HG03097 (cell line): ENCODE measurements at regions not wholly inside any gene's neighbourhood (a gene's known extent, or its start where the extent isn't known, plus 50 kb on each side); places are given as distances from the start of the nearest gene placed in this dataset.
"Not testable (repeated sequence)": the region's sequence is repeated elsewhere in the genome, so short reads cannot be mapped to it uniquely, and the experiment has no call there.

Experiments used
- ATAC-seq: cut with Tn5 transposase; IDR thresholded peaks from one replicate; pipeline ENCODE4 v1.9.1; 2021; ENCODE audit not compliant: unreplicated experiment, low FRiP score

DNA sequence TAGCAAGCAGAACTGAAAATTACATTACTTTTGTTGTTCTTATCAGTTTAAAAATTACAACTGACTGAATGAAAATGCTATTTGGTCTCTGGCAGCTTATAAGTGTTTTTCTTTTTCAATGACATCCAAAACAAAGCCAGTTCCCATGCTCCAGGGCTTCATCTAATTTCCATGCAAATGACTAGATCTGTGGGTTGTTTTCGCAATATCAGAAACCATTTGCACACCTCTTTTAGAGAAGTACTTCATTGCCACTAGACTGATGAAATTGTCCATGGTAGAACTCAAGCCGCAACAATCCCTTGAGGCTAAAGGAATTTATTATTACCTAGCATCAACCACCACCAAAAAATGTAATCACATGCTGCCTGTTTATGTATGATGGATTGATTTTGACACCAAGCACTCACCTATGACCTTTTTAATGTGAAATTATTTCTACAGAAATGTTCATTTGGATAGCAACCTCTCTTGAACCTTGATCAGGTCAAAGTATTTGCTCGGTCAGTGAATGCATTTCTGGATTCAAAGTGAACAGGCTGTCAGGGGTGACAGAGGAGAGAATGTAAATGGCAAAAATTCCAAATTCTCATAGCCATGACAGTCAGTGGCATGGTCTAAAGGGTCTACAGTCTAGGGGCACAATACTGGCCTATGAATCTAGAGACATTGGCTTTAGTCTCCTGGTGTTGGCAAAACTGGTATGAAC is 769.3 kb downstream of the SORCS1 start:
- ATAC-seq: no peak

DNA sequence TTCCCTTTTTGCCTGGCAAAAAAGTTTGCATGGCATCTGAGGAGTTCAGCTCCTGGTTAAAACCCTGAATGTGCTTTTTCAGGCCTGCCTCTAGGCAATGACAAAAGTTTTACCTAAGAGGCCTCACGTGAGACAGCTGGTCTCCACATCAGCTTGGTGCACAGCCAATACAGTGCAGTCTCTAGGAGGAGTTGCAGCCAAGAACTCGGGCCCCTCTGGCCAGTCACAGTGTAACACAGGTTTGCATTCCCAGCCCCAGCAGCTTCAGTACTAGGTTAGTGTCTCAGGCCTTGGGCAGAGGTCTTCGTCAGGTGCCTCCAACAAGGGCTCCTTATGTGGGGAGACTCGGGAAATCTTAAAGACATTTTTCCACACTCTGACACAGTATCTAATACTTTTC is 771.7 kb downstream of the SORCS1 start:
- no peak for ATAC-seq

DNA sequence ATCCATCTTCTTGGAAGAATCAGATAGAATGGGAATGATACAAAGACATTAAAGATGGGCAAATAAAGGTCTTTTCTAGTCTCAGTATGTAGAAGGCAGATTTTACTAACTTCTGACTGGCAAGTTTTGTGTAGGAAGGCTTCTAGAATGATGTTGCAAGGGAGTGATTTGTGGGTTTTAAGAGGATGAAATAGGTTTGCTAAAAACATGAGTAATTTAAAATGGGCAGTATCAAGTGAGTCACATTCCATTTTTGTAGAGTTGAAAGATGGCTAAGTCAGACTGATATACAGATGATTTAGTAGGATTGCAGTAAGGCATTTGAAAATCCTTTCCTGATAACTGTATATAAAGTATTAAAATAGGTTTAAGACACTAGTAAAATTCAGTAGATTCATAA is 777.4 kb downstream of the SORCS1 start:
- ATAC-seq: no peak

DNA sequence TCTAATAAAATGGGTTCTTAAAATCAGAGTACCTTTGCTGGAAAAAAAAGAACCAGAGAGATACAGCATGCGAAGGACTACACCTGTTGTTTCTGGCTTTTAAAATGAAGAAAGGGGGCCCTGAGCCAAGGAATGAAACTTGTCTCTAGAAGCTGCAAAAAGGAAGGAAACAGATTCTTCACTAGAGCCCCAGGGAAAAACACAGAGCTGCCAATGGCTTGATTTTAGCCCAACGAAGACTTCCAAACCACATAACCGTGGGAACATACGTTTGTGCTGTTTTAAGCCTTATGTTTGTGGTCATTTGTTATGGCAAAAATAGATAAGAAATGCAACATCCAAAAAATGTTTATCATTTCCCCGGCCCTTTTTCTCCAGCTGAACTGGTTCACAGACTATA is 780.0 kb downstream of the SORCS1 start:
- ATAC-seq: no peak

DNA sequence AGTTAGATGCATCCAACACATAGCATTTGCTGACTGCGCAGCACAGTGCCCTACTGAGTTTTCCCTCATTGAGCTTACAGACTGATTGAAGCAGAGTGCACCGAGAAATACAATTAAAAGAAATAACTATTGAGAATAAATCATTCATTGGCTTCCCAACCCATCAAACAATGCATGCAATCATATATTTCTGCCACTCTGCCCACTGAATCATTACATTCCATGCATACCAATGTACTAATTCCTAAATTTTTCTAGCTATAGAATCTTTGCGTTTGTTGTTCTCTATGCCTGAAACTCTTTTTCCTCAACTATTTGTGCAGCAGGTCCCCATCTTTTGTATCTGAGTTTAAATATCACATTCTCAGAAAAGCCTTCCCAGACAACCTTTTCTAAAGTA is 783.8 kb downstream of the SORCS1 start:
- no peak for ATAC-seq

DNA sequence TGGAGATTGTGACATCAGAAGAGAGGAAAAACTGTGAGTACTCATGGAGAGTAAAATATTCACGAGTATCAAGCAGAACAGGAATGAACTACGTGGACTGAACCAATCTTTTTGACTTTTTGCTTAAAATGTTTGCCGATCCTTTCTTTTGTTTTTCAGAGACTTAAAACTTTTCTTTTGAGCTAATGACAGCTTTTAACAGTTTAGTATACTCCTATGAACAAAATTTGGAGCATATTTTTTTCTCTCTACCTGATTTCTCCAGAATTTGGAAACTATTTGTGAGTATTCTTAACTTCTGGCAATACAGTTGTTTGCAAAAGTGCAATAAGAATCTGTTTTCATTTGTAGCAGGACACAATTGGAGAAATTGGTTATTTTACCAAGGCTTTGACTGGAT is 786.3 kb downstream of the SORCS1 start:
- no peak for ATAC-seq

DNA sequence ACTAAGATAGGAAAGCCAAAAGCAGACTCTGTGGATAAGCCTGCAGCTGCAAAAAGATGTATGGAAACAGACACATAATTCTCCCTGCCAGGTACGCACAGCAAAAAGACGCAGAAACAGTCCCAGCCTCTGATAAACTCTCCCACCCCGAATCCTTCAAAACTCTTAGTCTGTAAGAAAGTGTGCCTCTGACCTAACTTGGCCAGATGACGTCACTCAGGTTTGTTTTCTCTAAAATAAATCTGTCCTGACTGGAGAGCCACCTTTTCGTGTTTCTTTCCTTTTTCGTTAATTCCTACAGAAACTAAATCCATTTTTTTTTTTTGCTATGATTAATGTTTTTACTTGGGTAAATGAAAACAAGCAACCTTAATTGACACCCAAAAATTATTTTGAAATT is 793.8 kb downstream of the SORCS1 start:
- no peak for ATAC-seq

DNA sequence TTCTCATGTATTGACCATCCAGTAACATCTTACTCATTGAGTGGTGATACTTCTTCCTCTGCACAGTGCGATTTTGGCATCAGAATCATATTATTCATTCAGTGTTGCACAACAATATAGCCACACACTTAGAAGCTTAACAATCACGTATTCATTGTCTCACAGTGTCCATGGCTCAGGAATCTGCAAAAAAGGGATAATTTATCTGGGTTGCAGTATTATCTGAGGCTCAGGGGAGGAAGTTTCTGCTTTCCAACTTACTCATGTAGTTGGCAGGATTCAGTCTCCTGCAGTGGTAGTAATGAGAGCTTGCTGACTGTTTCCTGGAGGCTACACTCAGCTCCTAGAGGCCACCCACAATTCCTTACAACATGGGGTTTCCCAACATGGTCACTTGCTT is 803.6 kb downstream of the SORCS1 start:
- no peak for ATAC-seq

DNA sequence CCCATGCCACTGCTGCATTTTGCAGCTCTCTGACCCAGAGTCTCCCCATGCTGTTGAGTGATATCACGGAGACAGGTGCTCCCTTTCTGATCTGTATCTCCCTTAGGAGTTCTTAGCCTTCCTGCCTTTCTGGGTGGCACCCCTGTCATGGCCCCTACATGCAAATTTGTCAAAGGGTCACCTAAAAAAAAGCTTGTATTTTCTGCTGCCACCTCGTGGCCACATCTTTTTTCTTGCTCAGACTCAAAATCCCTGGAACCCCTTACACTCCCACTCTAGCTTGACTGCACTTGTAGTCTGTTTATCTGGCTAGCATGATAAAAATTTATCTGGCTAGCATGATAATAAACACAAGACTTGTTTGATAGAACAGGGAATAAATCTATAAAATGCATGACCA is 809.1 kb downstream of the SORCS1 start:
- ATAC-seq: no peak

DNA sequence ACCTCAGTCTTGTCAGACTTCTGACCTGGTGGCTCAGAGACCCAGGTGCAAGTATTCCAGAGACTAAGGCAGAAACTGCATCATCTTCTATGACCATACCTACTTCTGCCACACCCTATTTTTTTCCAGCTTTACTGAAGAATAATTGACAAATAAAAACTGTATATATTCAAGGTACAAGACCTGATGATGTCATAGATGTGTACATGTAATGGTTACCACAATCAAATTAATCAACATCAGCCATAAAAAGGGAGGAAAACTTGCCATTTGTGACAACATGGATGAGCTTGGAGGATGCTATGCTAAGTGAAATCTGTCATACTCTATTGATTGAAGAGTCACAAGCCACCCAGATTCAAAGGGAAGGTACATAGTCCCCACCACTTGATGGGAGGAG is 815.6 kb downstream of the SORCS1 start:
- no peak for ATAC-seq

DNA sequence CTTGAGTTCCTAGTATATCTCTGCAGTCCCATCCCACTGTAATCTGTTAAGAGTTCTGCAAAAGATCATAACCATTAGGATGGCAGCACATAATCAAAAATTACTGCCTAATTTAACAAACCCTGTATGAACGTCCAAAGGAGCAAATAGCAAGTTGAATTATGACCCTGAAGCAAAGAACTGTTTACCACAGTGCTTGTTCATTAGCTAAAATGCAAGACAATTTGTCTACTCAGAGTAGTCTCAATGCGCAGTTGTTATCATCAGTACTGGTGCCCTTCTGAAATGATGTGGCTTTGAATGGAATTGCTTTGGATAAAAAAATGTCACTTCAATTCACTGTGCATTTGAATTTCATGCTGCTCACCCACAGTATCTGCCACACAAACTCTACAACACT is 817.0 kb downstream of the SORCS1 start:
- no peak for ATAC-seq

DNA sequence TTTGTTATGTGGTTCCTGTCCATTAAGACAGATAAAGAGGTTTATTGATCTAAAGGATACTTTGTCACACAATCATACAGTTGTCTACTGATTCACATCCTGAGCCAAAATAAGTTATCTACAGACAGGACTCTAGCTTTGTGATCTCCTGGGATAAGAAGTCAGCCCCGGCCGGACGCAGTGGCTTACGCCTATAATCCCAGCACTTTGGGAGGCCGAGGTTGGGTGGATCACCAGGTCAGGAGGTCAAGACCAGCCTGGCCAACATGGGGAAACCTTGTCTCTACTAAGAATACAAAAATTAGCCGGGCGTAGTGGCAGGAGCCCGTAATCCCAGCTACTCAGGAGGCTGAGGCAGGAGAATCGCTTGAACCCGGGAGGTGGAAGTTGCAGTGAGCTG is 821.0 kb downstream of the SORCS1 start:
- ATAC-seq: not testable (repeated sequence)

DNA sequence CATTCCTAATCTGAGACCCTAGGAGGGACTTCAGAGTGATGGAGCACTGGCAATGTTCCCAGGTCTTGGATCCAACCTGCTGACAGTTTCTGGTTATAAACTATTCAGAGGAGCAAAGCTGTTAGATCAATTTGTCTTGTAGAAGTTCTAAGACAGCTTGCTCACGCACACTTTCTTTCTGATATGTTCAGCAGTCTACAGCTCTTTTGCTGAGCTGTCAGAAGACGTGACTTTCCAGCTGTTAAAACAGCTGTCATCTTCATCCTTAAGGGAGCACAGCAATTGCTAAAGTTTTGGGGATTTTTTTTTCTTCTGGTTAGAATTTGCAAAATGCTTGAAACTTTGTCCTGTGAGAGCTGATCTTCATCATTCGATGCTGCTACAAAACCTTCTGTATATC is 823.1 kb downstream of the SORCS1 start:
- no peak for ATAC-seq

DNA sequence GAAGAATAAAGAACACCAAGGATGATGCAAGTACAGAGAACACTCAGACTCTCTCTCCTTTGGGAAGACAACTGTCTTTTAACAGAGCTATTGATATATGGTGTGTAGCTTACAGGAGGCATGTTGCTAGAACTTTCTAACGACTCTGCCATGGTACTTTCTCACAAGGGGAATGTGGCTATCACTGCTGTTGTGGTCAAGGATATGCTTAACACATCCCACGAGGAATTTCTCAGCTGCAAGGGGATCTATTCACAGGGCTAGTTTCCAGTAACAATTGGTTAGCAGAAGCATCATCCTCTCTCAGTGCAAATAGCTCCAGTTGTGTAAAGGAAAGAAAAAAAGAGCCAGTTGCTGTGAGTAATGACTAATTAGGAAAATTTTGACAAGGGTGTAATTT is 826.0 kb downstream of the SORCS1 start:
- ATAC-seq: no peak

DNA sequence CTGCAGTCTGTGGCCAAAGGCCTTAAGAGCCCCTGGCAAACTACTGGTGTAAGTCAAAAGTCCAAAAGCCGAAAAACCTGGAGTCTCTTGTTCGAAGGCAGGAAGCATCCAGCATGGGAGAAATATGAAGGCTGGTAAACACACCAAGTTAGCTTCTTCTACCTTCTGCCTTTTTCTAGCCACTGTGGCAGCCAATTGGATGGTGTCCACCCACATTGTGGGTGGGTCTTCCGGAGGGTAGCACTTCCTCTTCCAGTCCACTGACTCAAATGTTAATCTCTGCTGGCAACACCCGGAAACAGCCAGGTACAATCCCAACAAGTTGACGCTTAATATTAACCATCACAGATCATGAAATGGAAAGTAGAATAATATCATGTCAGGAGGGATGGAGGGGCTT is 827.6 kb downstream of the SORCS1 start:
- ATAC-seq: no peak

DNA sequence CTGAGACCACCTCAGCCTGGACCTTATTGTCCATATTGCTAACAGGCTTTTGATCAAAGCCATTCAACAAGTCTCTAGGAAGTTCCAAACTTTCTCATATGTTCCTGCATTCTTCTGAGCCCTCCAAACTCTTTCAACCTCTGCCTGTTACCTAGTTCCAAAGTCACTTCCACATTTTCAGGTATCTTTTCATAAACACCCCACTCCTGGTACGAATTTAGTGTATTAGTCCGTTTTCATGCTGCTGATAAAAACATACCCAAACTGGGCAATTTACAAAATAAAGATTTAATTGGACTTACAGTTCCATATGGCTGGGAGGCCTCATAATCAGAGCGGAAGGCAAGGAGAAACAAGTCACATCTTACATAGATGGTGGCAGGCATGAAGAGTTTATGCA is 836.8 kb downstream of the SORCS1 start:
- no peak for ATAC-seq

DNA sequence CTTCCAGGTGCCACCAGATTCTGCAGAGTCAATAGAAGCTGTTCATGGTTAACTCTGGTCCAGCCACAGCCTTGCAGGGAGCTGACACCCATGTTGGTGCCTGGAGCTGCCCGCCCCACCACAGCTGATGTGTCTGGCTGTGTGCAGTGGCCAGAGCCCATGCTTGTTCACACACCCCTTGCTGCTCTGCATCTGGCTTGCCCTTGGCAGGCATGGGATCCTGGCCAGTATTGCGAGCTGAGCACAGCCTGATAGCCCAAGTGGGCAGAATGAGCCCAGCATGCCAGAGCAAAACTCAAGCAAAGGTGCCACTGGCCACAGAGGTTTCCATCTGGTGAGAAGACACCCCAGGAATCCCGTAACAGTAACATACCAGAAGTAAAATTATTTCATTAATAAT is 843.6 kb downstream of the SORCS1 start:
- no peak for ATAC-seq

DNA sequence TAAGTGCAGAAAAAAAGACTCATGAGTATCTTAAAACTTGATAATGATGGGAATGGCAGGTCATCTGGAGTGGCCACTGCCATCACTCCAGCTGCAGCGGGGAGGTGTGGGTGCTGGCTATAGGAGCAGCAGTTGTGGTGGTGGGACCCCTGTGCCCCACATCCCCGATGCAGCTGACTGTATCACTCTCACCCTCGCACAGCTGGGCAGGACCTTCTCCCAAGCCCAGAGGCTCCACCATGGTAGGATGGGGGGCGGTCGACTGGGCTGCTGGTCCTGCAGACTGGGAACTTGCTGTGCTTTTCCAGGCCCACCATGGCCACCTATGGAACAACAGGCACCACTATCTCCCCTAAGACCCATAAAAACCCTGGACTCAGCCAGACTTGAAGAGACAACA is 844.4 kb downstream of the SORCS1 start:
- ATAC-seq: no peak

DNA sequence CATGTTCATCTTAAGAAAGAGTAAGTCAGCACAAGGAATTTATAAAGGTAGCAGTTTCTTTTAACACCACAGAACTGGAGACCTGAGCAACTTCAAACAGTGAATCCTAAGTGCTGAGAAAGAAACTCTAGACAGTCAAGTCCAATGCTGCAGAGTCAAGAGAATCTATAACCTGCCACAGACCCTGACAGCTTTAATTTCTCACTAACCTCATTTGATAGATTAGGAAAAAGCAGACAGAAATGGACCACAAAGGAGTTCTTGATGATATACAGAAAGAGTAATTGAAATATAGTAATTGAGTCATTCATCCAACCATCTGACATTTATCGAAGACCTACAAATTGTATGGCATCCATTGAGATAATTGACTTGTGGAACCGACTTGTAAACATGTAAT is 847.0 kb downstream of the SORCS1 start:
- ATAC-seq: no peak

DNA sequence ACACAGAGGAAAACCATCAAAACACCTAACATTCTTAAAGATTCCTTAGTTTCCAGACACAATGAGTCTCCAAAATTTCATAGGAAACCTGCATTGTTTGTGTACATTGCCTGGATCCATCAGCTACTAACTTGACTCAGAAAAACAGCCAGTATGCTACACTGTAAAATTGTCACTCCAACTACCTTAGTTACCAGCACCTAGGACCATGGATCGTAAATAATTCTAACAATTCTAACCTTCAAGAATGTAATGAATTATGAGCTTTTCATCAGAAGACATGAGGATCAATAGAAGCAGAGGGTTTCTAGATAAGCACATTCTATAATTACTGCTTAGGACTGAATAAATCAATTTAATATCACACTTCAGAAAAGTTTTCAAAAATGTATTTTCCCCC is 851.5 kb downstream of the SORCS1 start:
- no peak for ATAC-seq

DNA sequence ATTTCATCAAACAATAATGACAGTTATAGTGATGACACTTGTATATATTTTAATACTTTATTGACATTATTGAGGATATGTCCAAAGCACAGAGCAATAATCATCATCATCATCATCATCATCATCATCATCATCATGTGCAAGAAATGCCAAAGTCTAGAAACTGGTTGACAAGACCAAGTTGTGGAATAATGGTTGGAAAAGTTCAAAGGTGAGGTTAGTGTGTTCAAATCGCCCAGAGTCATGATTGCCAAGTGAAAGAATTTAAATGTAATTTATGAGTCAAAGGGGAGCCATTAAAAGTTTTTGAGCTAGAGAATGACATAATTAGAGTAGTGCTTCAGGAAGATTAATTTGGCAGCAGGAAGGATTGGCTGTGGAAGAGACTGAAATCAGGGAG is 852.4 kb downstream of the SORCS1 start:
- ATAC-seq: no peak

DNA sequence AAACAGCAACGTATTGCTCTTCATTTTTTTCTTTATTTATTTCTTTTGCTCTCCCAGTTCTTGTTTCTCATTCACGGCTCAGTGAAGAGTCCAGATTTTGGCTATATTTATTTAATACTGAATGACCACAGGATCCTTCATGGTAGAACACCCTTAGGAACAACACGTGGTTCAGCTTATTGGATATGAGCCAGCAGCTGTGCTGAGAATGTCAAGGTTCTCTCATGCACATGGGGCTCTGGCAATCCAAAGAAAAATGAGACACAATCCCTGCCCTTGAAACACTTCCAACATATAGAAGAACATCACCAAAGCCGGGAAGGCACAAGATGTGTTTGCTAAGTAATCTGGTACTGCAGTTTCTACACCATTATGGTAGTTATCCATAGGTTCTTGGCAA is 852.9 kb downstream of the SORCS1 start:
- ATAC-seq: no peak

DNA sequence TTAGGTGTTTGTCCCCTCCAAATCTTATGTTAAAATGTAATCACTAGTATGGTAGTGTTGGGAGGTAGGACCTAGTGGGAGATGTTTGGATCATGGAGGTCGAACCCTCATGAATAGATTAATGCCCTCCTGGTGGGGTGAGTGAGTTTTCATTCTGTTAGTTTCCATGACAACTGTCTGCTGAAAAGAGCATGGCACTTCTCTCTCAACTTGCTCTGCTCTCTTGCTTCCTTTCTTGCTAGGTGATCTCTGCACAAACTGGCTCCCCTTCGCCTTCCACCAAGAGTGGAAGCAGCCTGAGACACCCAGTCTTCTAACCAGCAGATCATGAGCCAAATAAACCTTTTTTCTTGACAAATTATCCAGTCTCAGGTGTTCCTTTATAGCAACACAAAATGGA is 853.9 kb downstream of the SORCS1 start:
- no peak for ATAC-seq
